K562 (cell line): ENCODE measurements at regions not wholly inside any gene's neighbourhood (a gene's known extent, or its start where the extent isn't known, plus 50 kb on each side); places are given as distances from the start of the nearest gene placed in this dataset.

Experiments used
- ATAC-seq: fragments of 200-7000 bp; cut with Tn5 transposase; 3 replicates; pipeline ENCODE4 v1.9.1; 2020; ENCODE audit warnings: moderate library complexity
- BruUV-seq: library from RNA; stranded (reverse); fragments of 400-500 nt; replicated peaks from 2 replicates; lab custom pipeline; 2021; lab: Mats Ljungman, UMichigan
- CTCF ChIA-PET: fragments of 300-600 bp; formaldehyde crosslinking; extraction: SDS; loops from one replicate; lab custom pipeline; 2021; ENCODE audit warnings: low intra/inter-chr PET ratio; lab: Yijun Ruan, JAX
- POLR2A ChIA-PET: fragments of 300-600, 350-650 bp; sonication (Branson Sonifier 250); formaldehyde crosslinking; extraction: SDS; loops from one replicate; lab custom pipeline; 2021; ENCODE audit warnings: antibody characterized with exemption, inconsistent platforms; lab: Yijun Ruan, JAX
- DNase-seq, 4 experiments: peaks; one replicate each; pipeline versions ENCODE4 v3.0.0 to v3.0.0-alpha.2; 2011 to 2018; ENCODE audit warnings: low spot score in 3 of 4, mixed read lengths in 3 of 4; ENCODE audit errors: extremely low read depth in 1 of 4
- FAIRE-seq: peaks from 2 replicates; lab custom pipeline; 2011; peaks lifted over from hg19 to GRCh38; lab: Jason Lieb, UNC
- H2AFZ ChIP-seq: 2 replicates; pipeline ENCODE4 v1.6.0; 2011; ENCODE audit warnings: low read depth, low read length, control low read depth, inconsistent platforms
- H3K27ac ChIP-seq: fragments of 200-600 bp; 3 replicates; pipeline ENCODE4 v1.8.0; 2011; ENCODE audit warnings: low read depth, mild to moderate bottlenecking, control low read depth, inconsistent platforms, low read length, moderate library complexity, mixed read lengths; ENCODE audit errors: extremely low read depth
- H3K27me3 ChIP-seq, 2 experiments: fragments of 300-600 bp in 1 of 2; 2 replicates in 1 of 2; 3 replicates in 1 of 2; pipeline versions ENCODE4 v1.6.0 to v1.8.0; 2011; ENCODE audit warnings: inconsistent platforms in 2 of 2, low read length in 2 of 2, mild to moderate bottlenecking in 1 of 2, mixed read lengths in 1 of 2, moderate library complexity in 1 of 2; ENCODE audit not compliant: control insufficient read depth in 2 of 2, insufficient read depth in 2 of 2
- H3K36me3 ChIP-seq: fragments of 300-600 bp; 3 replicates; pipeline ENCODE4 v1.8.0; 2011; ENCODE audit warnings: mild to moderate bottlenecking, low read length, inconsistent platforms; ENCODE audit not compliant: control insufficient read depth, insufficient read depth
- H3K4me1 ChIP-seq, 2 experiments: fragments of 200-600 bp in 1 of 2; replicated peaks in 1 of 2; 2 replicates in 1 of 2; 3 replicates in 1 of 2; pipeline versions ENCODE4 v1.5.1 to v1.8.0; 2011; ENCODE audit warnings: inconsistent platforms in 2 of 2, low read length in 2 of 2, mild to moderate bottlenecking in 1 of 2, mixed read lengths in 1 of 2, moderate library complexity in 1 of 2; ENCODE audit not compliant: control insufficient read depth in 2 of 2, insufficient read depth in 2 of 2
- H3K4me2 ChIP-seq: 2 replicates; pipeline ENCODE4 v1.6.1; 2011; ENCODE audit warnings: low read length, control low read depth, inconsistent platforms, mixed read lengths; ENCODE audit not compliant: insufficient read depth
- H3K4me3 ChIP-seq: fragments of 200-600 bp; sonication (generic), shearing (Covaris generic); 2 replicates; pipeline ENCODE4 v1.5.1; 2016; ENCODE audit warnings: control low read depth, inconsistent platforms
- H3K79me2 ChIP-seq: fragments of 200-600 bp; 3 replicates; pipeline ENCODE4 v1.8.0; 2011; ENCODE audit warnings: low read length, inconsistent platforms; ENCODE audit not compliant: control insufficient read depth, insufficient read depth
- H3K9ac ChIP-seq, 2 experiments: 2 replicates each; pipeline versions ENCODE4 v1.6.0 to v1.6.1; 2011; ENCODE audit warnings: low read depth in 2 of 2, low read length in 2 of 2, control low read depth in 1 of 2, inconsistent platforms in 1 of 2, mild to moderate bottlenecking in 1 of 2, mixed read lengths in 1 of 2; ENCODE audit not compliant: insufficient read depth in 1 of 2
- H3K9me1 ChIP-seq: one replicate; pipeline ENCODE4 v1.6.0; 2011; ENCODE audit warnings: inconsistent platforms, mild to moderate bottlenecking, low read length, moderate library complexity; ENCODE audit not compliant: control insufficient read depth, insufficient read depth
- H3K9me3 ChIP-seq: replicated peaks from 2 replicates; pipeline ENCODE4 v1.5.1; 2011; ENCODE audit warnings: low read depth, low read length, inconsistent platforms; ENCODE audit not compliant: control insufficient read depth, insufficient read depth
- H4K20me1 ChIP-seq: replicated peaks from 2 replicates; pipeline ENCODE4 v1.6.1; 2011; ENCODE audit warnings: low read length, inconsistent platforms, mixed read lengths; ENCODE audit not compliant: control insufficient read depth, insufficient read depth
- NONO ChIP-seq, 2 experiments: fragments of 200-400 bp in 1 of 2; fragments of 450-650 bp in 1 of 2; formaldehyde crosslinking in 1 of 2; IDR thresholded peaks; 2 replicates each; pipeline ENCODE4 v1.6.1; 2017; ENCODE audit warnings: low read depth in 2 of 2, mild to moderate bottlenecking in 2 of 2, moderate library complexity in 2 of 2, low read length in 1 of 2
- ZBTB5 ChIP-seq: fragments of 450-650 bp; IDR thresholded peaks from 2 replicates; pipeline ENCODE4 v1.6.1; 2017; ENCODE audit warnings: antibody characterized with exemption
- WGBS: fragments of 100-300 bp; shearing (Covaris generic); methylation state at CpG from one replicate; pipeline ENCODE4 v1.1.6; 2016; ENCODE audit warnings: low coverage, mixed read lengths; ENCODE audit not compliant: insufficient coverage; ENCODE audit errors: missing lambda C conversion rate; 5-methylcytosine and 5-hydroxymethylcytosine counted together
- in situ Hi-C: fragments of 300-500 bp; cut with MboI; formaldehyde crosslinking; loops from 4 replicates; pipeline ENCODE4 v1.15.0; 2018; ENCODE audit warnings: inconsistent platforms, mixed read lengths
- intact Hi-C: fragments of 100-400 bp; cut with micrococcal nuclease; formaldehyde crosslinking; loops from 2 replicates; pipeline ENCODE4 v1.14.2; 2022

- TF ChIP-seq ZBTB5 = no peak
These were observed 175.0 kb upstream of the EPHA5 start (continued) for GRCh38 chr4:65845199-65845773.

- DNase-seq = no peak
- Histone ChIP-seq H3K27me3 (no peaks in the 10 kb centered on the region), H3K79me2 (no peaks in the 10 kb centered on the region), H3K9me1 (no peaks in the 10 kb centered on the region), H3K4me3 (no peak overlapping the region), H3K4me1 (no peaks in the 10 kb centered on the region), H3K27ac (no peak overlapping the region), H3K9me3 (no peaks in the 10 kb centered on the region), H4K20me1 (no peaks in the 10 kb centered on the region), H3K9ac (no peak overlapping the region), H3K4me2 (no peak overlapping the region), H3K36me3 (no peaks in the 10 kb centered on the region), H2AFZ (no peak overlapping the region)
- in situ Hi-C loops = no loop called here
- CTCF ChIA-PET = no interaction called here
- POLR2A ChIA-PET = no interaction called here
- no peak for FAIRE-seq
- intact Hi-C loops = no loop called here
- 0% methylated on average over 2 of the region's 2 CpGs for WGBS
- no peak for ATAC-seq
- BruUV-seq = no TSS peak
- TF ChIP-seq NONO (IDR thresholded peaks at IDR 0.05; ENCODE audit: low read depth in 2 of 2, low read length in 1 of 2) = no peak
These were observed 169.1 kb upstream of the EPHA5 start for GRCh38 chr4:65839164-65839931.
